ENCODE measurements at regions not wholly inside any gene's neighbourhood (a gene's known extent, or its start where the extent isn't known, plus 50 kb on each side); places are given as distances from the start of the nearest gene placed in this dataset.

DNA sequence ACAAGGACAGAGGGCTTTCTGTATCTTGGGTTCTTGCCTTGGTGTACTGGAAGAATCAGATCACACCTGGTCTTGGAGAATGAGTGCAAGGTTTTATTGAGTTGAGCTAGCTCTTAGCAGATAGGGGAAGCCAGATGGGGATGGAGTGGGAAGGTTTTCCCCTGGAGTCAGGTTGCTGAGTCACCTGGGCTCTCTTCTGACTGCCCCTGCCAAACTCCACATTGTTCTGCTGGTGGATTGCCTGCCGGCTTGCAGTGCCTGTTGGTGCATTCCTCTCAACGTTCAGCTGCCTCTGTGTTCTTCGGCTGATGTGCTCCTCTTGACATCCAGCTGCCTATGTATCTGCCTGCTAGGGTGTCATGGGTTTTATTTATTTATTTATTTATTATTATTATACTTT lies 1431.1 kb downstream of the CDH8 start:
- Histone ChIP-seq H3F3A (ENCODE audit: insufficient read depth, low read depth) (no peaks in the 10 kb centered on the region), H3K9me3 (ENCODE audit: insufficient read depth, low read depth) (no peaks in the 10 kb centered on the region), H4K20me1 (ENCODE audit: insufficient read depth) (no peaks in the 10 kb centered on the region), H2AFZ (no peak overlapping the region), H3K79me2 (ENCODE audit: low read depth) (no peaks in the 10 kb centered on the region), H3K27ac (no peak overlapping the region), H3K36me3 (ENCODE audit: low read depth) (no peaks in the 10 kb centered on the region), H3K4me3 (no peak overlapping the region), H3K9me2 (ENCODE audit: insufficient read depth) (no peaks in the 10 kb centered on the region), H3K4me2 (no peak overlapping the region), H3K27me3 (ENCODE audit: insufficient read depth, low read depth) (no peaks in the 10 kb centered on the region), H3K4me1 (replicated peaks; ENCODE audit: insufficient read depth) (no peaks in the 10 kb centered on the region)
- no TSS peak for BruUV-seq (replicated peaks)
- CTCF ChIA-PET: no interaction called here
- TF ChIP-seq, protein P1, sequence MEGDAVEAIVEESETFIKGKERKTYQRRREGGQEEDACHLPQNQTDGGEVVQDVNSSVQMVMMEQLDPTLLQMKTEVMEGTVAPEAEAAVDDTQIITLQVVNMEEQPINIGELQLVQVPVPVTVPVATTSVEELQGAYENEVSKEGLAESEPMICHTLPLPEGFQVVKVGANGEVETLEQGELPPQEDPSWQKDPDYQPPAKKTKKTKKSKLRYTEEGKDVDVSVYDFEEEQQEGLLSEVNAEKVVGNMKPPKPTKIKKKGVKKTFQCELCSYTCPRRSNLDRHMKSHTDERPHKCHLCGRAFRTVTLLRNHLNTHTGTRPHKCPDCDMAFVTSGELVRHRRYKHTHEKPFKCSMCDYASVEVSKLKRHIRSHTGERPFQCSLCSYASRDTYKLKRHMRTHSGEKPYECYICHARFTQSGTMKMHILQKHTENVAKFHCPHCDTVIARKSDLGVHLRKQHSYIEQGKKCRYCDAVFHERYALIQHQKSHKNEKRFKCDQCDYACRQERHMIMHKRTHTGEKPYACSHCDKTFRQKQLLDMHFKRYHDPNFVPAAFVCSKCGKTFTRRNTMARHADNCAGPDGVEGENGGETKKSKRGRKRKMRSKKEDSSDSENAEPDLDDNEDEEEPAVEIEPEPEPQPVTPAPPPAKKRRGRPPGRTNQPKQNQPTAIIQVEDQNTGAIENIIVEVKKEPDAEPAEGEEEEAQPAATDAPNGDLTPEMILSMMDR (conservative IDR thresholded peaks at IDR 0.05): no peak
- no peak for TF ChIP-seq EZH2 (IDR thresholded peaks at IDR 0.05; ENCODE audit: low read depth)
- POLR2A ChIA-PET (ENCODE audit: unreplicated experiment): no interaction called here
- DNase-seq: no peak
- intact Hi-C loops (cut with micrococcal nuclease; ENCODE audit: unreplicated experiment): no loop called here

DNA sequence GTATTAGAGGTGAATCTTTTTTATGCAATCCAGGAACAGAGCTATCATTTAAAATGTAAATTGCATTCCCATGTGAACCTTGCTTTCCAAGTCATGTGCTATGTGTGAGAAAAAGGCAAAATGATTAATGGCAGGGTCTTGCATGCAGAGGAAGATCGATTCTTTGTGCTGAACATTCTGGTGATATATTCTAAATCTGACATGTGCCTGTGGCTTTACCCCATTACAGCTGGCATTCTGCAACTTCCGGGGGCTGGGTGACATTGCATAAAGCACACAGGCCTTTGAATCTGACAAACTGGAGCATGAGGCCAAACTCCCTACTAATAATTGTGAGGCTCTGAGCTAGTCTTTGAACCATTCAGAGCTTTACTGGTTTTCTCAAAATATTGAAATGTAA lies 1449.7 kb downstream of the CDH8 start:
- TF ChIP-seq EZH2 (IDR thresholded peaks at IDR 0.05; ENCODE audit: low read depth): no peak
- TF ChIP-seq, protein P1 (conservative IDR thresholded peaks at IDR 0.05): no peak
- ChIA-PET CTCF (no interaction called here), POLR2A (ENCODE audit: unreplicated experiment) (no interaction called here)
- no peaks in the 10 kb centered on the region for H3K27me3 ChIP-seq (ENCODE audit: insufficient read depth, low read depth)
- H3K9me2 ChIP-seq (ENCODE audit: insufficient read depth): no peaks in the 10 kb centered on the region
- no peak overlapping the region for H3K4me2 ChIP-seq
- intact Hi-C loops (cut with micrococcal nuclease; ENCODE audit: unreplicated experiment): no loop called here
- BruUV-seq (replicated peaks): no TSS peak
- no peaks in the 10 kb centered on the region for H3K4me1 ChIP-seq (replicated peaks; ENCODE audit: insufficient read depth)
- H2AFZ ChIP-seq: no peak overlapping the region
- H4K20me1 ChIP-seq (ENCODE audit: insufficient read depth): no peaks in the 10 kb centered on the region
- no peaks in the 10 kb centered on the region for H3K36me3 ChIP-seq (ENCODE audit: low read depth)
- no peak for DNase-seq
- no peaks in the 10 kb centered on the region for H3K9me3 ChIP-seq (ENCODE audit: insufficient read depth, low read depth)
- no peak overlapping the region for H3K4me3 ChIP-seq
- no peaks in the 10 kb centered on the region for H3F3A ChIP-seq (ENCODE audit: insufficient read depth, low read depth)
- H3K27ac ChIP-seq: no peak overlapping the region
- no peaks in the 10 kb centered on the region for H3K79me2 ChIP-seq (ENCODE audit: low read depth)

DNA sequence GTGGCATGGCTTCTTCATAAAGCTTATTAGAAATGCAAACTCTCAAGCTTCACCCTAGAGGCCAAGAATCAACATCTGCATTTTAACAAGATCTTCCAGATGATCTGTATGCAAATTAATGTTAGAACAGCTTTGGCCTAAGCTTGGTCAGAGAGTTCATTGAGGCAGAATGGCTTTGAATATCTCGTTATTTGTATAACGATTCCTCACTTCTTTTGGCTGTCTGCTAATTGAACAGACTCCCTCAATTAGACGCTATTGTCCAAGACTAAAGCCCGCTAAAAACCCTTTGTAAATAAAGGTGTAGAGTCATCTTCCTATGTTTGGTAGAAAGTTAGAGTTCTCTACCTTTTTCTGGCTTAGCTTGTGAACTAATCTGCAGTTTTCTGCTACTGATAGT lies 1453.7 kb downstream of the CDH8 start:
- no peaks in the 10 kb centered on the region for H4K20me1 ChIP-seq (ENCODE audit: insufficient read depth)
- BruUV-seq (replicated peaks): no TSS peak
- intact Hi-C loops (cut with micrococcal nuclease; ENCODE audit: unreplicated experiment): no loop called here
- no peaks in the 10 kb centered on the region for H3K79me2 ChIP-seq (ENCODE audit: low read depth)
- no peak overlapping the region for H3K27ac ChIP-seq
- no peak overlapping the region for H3K4me2 ChIP-seq
- H3K9me2 ChIP-seq (ENCODE audit: insufficient read depth): no peaks in the 10 kb centered on the region
- ChIA-PET POLR2A (ENCODE audit: unreplicated experiment) (no interaction called here), CTCF (no interaction called here)
- DNase-seq: no peak
- no peaks in the 10 kb centered on the region for H3K9me3 ChIP-seq (ENCODE audit: insufficient read depth, low read depth)
- TF ChIP-seq, protein P1 (conservative IDR thresholded peaks at IDR 0.05): no peak
- no peak for TF ChIP-seq EZH2 (IDR thresholded peaks at IDR 0.05; ENCODE audit: low read depth)
- H3K36me3 ChIP-seq (ENCODE audit: low read depth): no peaks in the 10 kb centered on the region
- no peaks in the 10 kb centered on the region for H3F3A ChIP-seq (ENCODE audit: insufficient read depth, low read depth)
- H3K4me3 ChIP-seq: no peak overlapping the region
- H3K4me1 ChIP-seq (replicated peaks; ENCODE audit: insufficient read depth): no peaks in the 10 kb centered on the region
- H3K27me3 ChIP-seq (ENCODE audit: insufficient read depth, low read depth): no peaks in the 10 kb centered on the region
- H2AFZ ChIP-seq: no peak overlapping the region

Measured in PC-9 (cell line).